HCT116 (cell line): ENCODE measurements at regions not wholly inside any gene's neighbourhood (a gene's known extent, or its start where the extent isn't known, plus 50 kb on each side); places are given as distances from the start of the nearest gene placed in this dataset.

Source experiments
- ATAC-seq: fragments of 200-7000 bp; cut with Tn5 transposase; 2 replicates; pipeline ENCODE4 v1.9.1; 2020; ENCODE audit warnings: mild to moderate bottlenecking, moderate library complexity
- BruUV-seq: library from RNA; stranded (reverse); fragments of 400-500 nt; replicated peaks from 2 replicates; lab custom pipeline; 2021; lab: Mats Ljungman, UMichigan
- CTCF ChIA-PET: fragments of 300-600 bp; sonication (Branson Sonifier 250); formaldehyde crosslinking; loops from one replicate; lab custom pipeline; 2021; ENCODE audit warnings: antibody characterized with exemption; lab: Charles Lee
- POLR2A ChIA-PET: fragments of 300-600, 350-600 bp; sonication (Branson Sonifier 250); formaldehyde crosslinking; loops from one replicate; lab custom pipeline; 2021; ENCODE audit warnings: antibody characterized with exemption; lab: Charles Lee
- RAD21 ChIA-PET, 2 experiments: fragments of 300-600 bp; sonication (Branson Sonifier 250); formaldehyde crosslinking; loops; one replicate each; lab custom pipeline; 2023; ENCODE audit warnings: low total read pairs in 2 of 2; ENCODE audit not compliant: uncharacterized antibody in 2 of 2, unreplicated experiment in 2 of 2, low non-redundant PET in 1 of 2; lab: Charles Lee
- DNase-seq: peaks from one replicate; pipeline ENCODE4 v3.0.0-alpha.2; 2010; ENCODE audit warnings: low read depth, low spot score
- H2AFZ ChIP-seq: fragments of 200-600 bp; shearing (Covaris generic), sonication (generic); 2 replicates; pipeline ENCODE4 v1.6.1; 2017; ENCODE audit warnings: low read depth, mixed run types, mixed read lengths, antibody characterized with exemption, low read length; ENCODE audit not compliant: poor library complexity, severe bottlenecking
- H3K27ac ChIP-seq: 2 replicates; pipeline ENCODE4 v1.5.1; 2012; ENCODE audit warnings: low read depth, low read length
- H3K27me3 ChIP-seq: fragments of 200-600 bp; sonication (generic); 2 replicates; pipeline ENCODE4 v1.6.1; 2016; ENCODE audit warnings: mixed run types, low read length, mixed read lengths; ENCODE audit not compliant: insufficient read depth
- H3K36me3 ChIP-seq, 2 experiments: fragments of 200-500 bp in 1 of 2; fragments of 200-600 bp in 1 of 2; sonication (Bioruptor generic) in 1 of 2; sonication (generic) in 1 of 2; 2 replicates each; pipeline versions ENCODE4 v1.5.1 to v1.6.1; 2014 to 2016; ENCODE audit warnings: low read length in 2 of 2, inconsistent platforms in 1 of 2, mixed read lengths in 1 of 2, mixed run types in 1 of 2; ENCODE audit not compliant: insufficient read depth in 2 of 2, control insufficient read depth in 1 of 2
- H3K4me1 ChIP-seq, 2 experiments: fragments of 200-600 bp in 1 of 2; sonication (generic) in 1 of 2; 2 replicates each; pipeline versions ENCODE4 v1.5.1 to v1.6.1; 2012 to 2017; ENCODE audit warnings: low read length in 2 of 2, inconsistent platforms in 1 of 2, mild to moderate bottlenecking in 1 of 2, mixed read lengths in 1 of 2, mixed run types in 1 of 2, moderate library complexity in 1 of 2; ENCODE audit not compliant: insufficient read depth in 2 of 2, control insufficient read depth in 1 of 2
- H3K4me2 ChIP-seq: fragments of 200-600 bp; sonication (generic); 2 replicates; pipeline ENCODE4 v1.6.1; 2017; ENCODE audit warnings: mixed run types, low read length, mixed read lengths
- H3K4me3 ChIP-seq, 2 experiments: fragments of 200-600 bp in 1 of 2; sonication (generic) in 1 of 2; replicated peaks in 1 of 2; 2 replicates each; pipeline ENCODE4 v1.5.1; 2011 to 2016; ENCODE audit warnings: low read length in 2 of 2, control low read depth in 1 of 2, low read depth in 1 of 2, mild to moderate bottlenecking in 1 of 2, mixed read lengths in 1 of 2, mixed run types in 1 of 2
- H3K79me2 ChIP-seq: fragments of 200-600 bp; sonication (generic); 2 replicates; pipeline ENCODE4 v1.6.1; 2017; ENCODE audit warnings: mild to moderate bottlenecking, mixed run types, low read length, moderate library complexity, mixed read lengths; ENCODE audit not compliant: insufficient read depth
- H3K9ac ChIP-seq: fragments of 200-600 bp; sonication (generic); 2 replicates; pipeline ENCODE4 v1.6.1; 2016; ENCODE audit warnings: low read length, mixed read lengths
- H3K9me2 ChIP-seq: fragments of 200-600 bp; sonication (generic), shearing (Covaris generic); 2 replicates; pipeline ENCODE4 v1.6.1; 2017; ENCODE audit warnings: mixed run types, mild to moderate bottlenecking, moderate library complexity; ENCODE audit not compliant: insufficient read depth
- H3K9me3 ChIP-seq, 2 experiments: fragments of 200-500 bp in 1 of 2; fragments of 200-600 bp in 1 of 2; sonication (Bioruptor generic) in 1 of 2; sonication (generic) in 1 of 2; 2 replicates each; pipeline ENCODE4 v1.6.1; 2014 to 2017; ENCODE audit warnings: low read length in 2 of 2, mixed read lengths in 2 of 2, inconsistent platforms in 1 of 2, low read depth in 1 of 2, mild to moderate bottlenecking in 1 of 2, mixed run types in 1 of 2, moderate library complexity in 1 of 2; ENCODE audit not compliant: control insufficient read depth in 1 of 2, insufficient read depth in 1 of 2
- H4K20me1 ChIP-seq: fragments of 200-600 bp; sonication (generic), shearing (Covaris generic); 2 replicates; pipeline ENCODE4 v1.6.1; 2017; ENCODE audit warnings: mixed run types, mild to moderate bottlenecking, moderate library complexity; ENCODE audit not compliant: insufficient read depth
- CBX3 ChIP-seq: IDR thresholded peaks from 2 replicates; pipeline ENCODE4 v1.6.1; 2012; ENCODE audit warnings: low read depth
- CEBPB ChIP-seq: IDR thresholded peaks from 2 replicates; pipeline ENCODE4 v1.6.1; 2012; ENCODE audit warnings: low read depth
- CTCF ChIP-seq, 3 experiments: fragments of 200-600 bp in 1 of 3; sonication (generic) in 1 of 3; IDR thresholded peaks in 2 of 3; conservative IDR thresholded peaks in 1 of 3; 2 replicates each; pipeline ENCODE4 v1.5.1; 2012 to 2017; ENCODE audit warnings: low read depth in 2 of 3, low read length in 2 of 3, antibody characterized with exemption in 1 of 3, borderline replicate concordance in 1 of 3, control low read depth in 1 of 3, mild to moderate bottlenecking in 1 of 3, mixed read lengths in 1 of 3, mixed run types in 1 of 3, moderate library complexity in 1 of 3; ENCODE audit not compliant: insufficient read depth in 1 of 3
- ELF1 ChIP-seq: IDR thresholded peaks from 2 replicates; pipeline ENCODE4 v1.6.1; 2012; ENCODE audit warnings: low read depth, borderline replicate concordance
- EZH2phosphoT487 ChIP-seq: fragments of 200-600 bp; IDR thresholded peaks from 2 replicates; pipeline ENCODE4 v1.6.1; 2018; ENCODE audit warnings: antibody characterized with exemption, borderline replicate concordance
- JUND ChIP-seq: IDR thresholded peaks from 2 replicates; pipeline ENCODE4 v1.6.1; 2012
- POLR2A ChIP-seq: IDR thresholded peaks from 2 replicates; pipeline ENCODE4 v1.7.0; 2011; ENCODE audit warnings: borderline replicate concordance; ENCODE audit not compliant: insufficient read depth, insufficient read length; ENCODE audit errors: extremely low read depth
- RAD21 ChIP-seq: IDR thresholded peaks from 2 replicates; pipeline ENCODE4 v1.6.1; 2012; ENCODE audit warnings: low read depth, mild to moderate bottlenecking
- ZBTB33 ChIP-seq: IDR thresholded peaks from 2 replicates; pipeline ENCODE4 v1.6.1; 2011; ENCODE audit warnings: mild to moderate bottlenecking, low read length, moderate library complexity; ENCODE audit not compliant: insufficient replicate concordance; ENCODE audit errors: extremely low read depth
- ZNF274 ChIP-seq: fragments of 200-500 bp; sonication (Bioruptor generic); IDR thresholded peaks from 2 replicates; pipeline ENCODE4 v1.6.1; 2014; ENCODE audit warnings: mild to moderate bottlenecking, low read depth, low read length, inconsistent platforms
- intact Hi-C: fragments of 100-400 bp; cut with micrococcal nuclease; formaldehyde crosslinking; loops from 2 replicates; pipeline ENCODE4 v1.10.0; 2022

- TF ChIP-seq RAD21 (no peak), CTCF (IDR thresholded peaks at IDR 0.05 in 2 of 3, conservative IDR thresholded peaks at IDR 0.05 in 1 of 3; ENCODE audit: borderline replicate concordance in 1 of 3, insufficient read depth in 1 of 3, low read depth in 2 of 3, low read length in 2 of 3) (no peak), ELF1 (no peak), ZNF274 (no peak), EZH2phosphoT487 (no peak), JUND (no peak), ZBTB33 (no peak), CBX3 (no peak), CEBPB (no peak), POLR2A (no peak)
- TF ChIP-seq, all 23 proteins: peak for 0
- intact Hi-C loops, result no loop called here
- POLR2A ChIA-PET, result no interaction called here
- no peaks in the 10 kb centered on the region for H3K27me3 ChIP-seq
- no peaks in the 10 kb centered on the region for H3K9me3 ChIP-seq
- no peak overlapping the region for H2AFZ ChIP-seq
- no TSS peak for BruUV-seq
- no peaks in the 10 kb centered on the region for H4K20me1 ChIP-seq
- no peaks in the 10 kb centered on the region for H3K36me3 ChIP-seq
- RAD21 ChIA-PET, result no interaction called here
- CTCF ChIA-PET, result no interaction called here
- no peaks in the 10 kb centered on the region for H3K4me1 ChIP-seq
- no peaks in the 10 kb centered on the region for H3K79me2 ChIP-seq
- ATAC-seq (no peak), DNase-seq (no peak)
- H3K9ac ChIP-seq, result no peak overlapping the region
- no peak overlapping the region for H3K27ac ChIP-seq
- H3K9me2 ChIP-seq, result no peaks in the 10 kb centered on the region
- H3K4me2 ChIP-seq, result no peak overlapping the region
- no peak overlapping the region for H3K4me3 ChIP-seq
These were observed 78.0 kb upstream of the MAD2L1 start for GRCh38 chr4:120144634-120145033.
